Mucosa of descending colon (tissue), 3 donors: ENCODE measurements at regions not wholly inside any gene's neighbourhood (a gene's known extent, or its start where the extent isn't known, plus 50 kb on each side); places are given as distances from the start of the nearest gene placed in this dataset.
"Not testable (repeated sequence)": the region's sequence is repeated elsewhere in the genome, so short reads cannot be mapped to it uniquely, and the experiment has no call there.

ENCODE experiments used
- ATAC-seq: fragments of 200-7000 bp; cut with Tn5 transposase; one replicate; pipeline ENCODE4 v1.9.1; 2020; ENCODE audit warnings: mild to moderate bottlenecking, moderate library complexity
- DNase-seq, 3 donors: peaks; one replicate each; pipeline ENCODE4 v3.0.0-alpha.2; 2020
- H3K36me3 ChIP-seq: fragments of 200-600 bp; one replicate; pipeline ENCODE4 v1.8.0; 2021; ENCODE audit warnings: low read depth, mild to moderate bottlenecking
- H3K4me1 ChIP-seq: fragments of 200-600 bp; one replicate; pipeline ENCODE4 v1.8.0; 2021; ENCODE audit warnings: low read depth, mild to moderate bottlenecking
- H3K4me3 ChIP-seq: fragments of 200-600 bp; one replicate; pipeline ENCODE4 v1.8.0; 2021; ENCODE audit warnings: mild to moderate bottlenecking
- H3K9me3 ChIP-seq: fragments of 200-600 bp; one replicate; pipeline ENCODE4 v1.8.0; 2021; ENCODE audit warnings: mild to moderate bottlenecking
- CTCF ChIP-seq: fragments of 200-600 bp; IDR thresholded peaks from one replicate; pipeline ENCODE4 v1.8.0; 2022; ENCODE audit warnings: antibody characterized with exemption, mild to moderate bottlenecking
- intact Hi-C, 2 donors: fragments of 100-400 bp; cut with DNase I in 1 of 2; cut with micrococcal nuclease in 1 of 2; formaldehyde crosslinking; loops; one replicate each; pipeline versions ENCODE4 v1.11.0 to v1.11.1; 2022; cut with DNase I, micrococcal nuclease
- donor health status: DM: no; HTN: no; CAD: no; lungs with moderate emphysema.
- donor health status: DM: no; HTN: no; CAD: no.
- donor health status: DM: no; HTN: yes; CAD: no.

GRCh38 chr7:79980376-79980775, 154.3 kb upstream of the GNAI1 start:
- TF ChIP-seq CTCF = no peak
- intact Hi-C loops = no loop called here
- Histone ChIP-seq H3K36me3 (no peaks in the 10 kb centered on the region), H3K4me3 (no peak overlapping the region), H3K4me1 (no peaks in the 10 kb centered on the region), H3K9me3 (no peaks in the 10 kb centered on the region)
- no peak for ATAC-seq
- no peak for DNase-seq

- Histone ChIP-seq H3K36me3 (no peaks in the 10 kb centered on the region), H3K4me3 (no peak overlapping the region), H3K9me3 (no peaks in the 10 kb centered on the region), H3K4me1 (no peaks in the 10 kb centered on the region)
- no peak for ATAC-seq
- intact Hi-C loops = no loop called here
- no peak for DNase-seq
- no peak for TF ChIP-seq CTCF
Observed at GRCh38 chr7:79979437-79979836, 155.2 kb upstream of the GNAI1 start.

GRCh38 chr7:79977481-79977880, 157.2 kb upstream of the GNAI1 start:
- Histone ChIP-seq H3K4me3 (no peak overlapping the region), H3K36me3 (no peaks in the 10 kb centered on the region), H3K9me3 (no peaks in the 10 kb centered on the region), H3K4me1 (no peaks in the 10 kb centered on the region)
- no peak for TF ChIP-seq CTCF
- intact Hi-C loops = no loop called here
- DNase-seq (no peak), ATAC-seq (no peak)

- intact Hi-C loops, DNase-seq, ATAC-seq, H3K4me1 ChIP-seq, H3K36me3 ChIP-seq, H3K9me3 ChIP-seq, H3K4me3 ChIP-seq: not testable (repeated sequence)
Observed at GRCh38 chr7:79976711-79977020, 158.0 kb upstream of the GNAI1 start.

GRCh38 chr7:79975986-79976710, 158.5 kb upstream of the GNAI1 start:
- H3K36me3 ChIP-seq, H3K4me1 ChIP-seq, DNase-seq, H3K4me3 ChIP-seq, H3K9me3 ChIP-seq, ATAC-seq, intact Hi-C loops: not testable (repeated sequence)

- no peak for DNase-seq
- intact Hi-C loops = no loop called here
- TF ChIP-seq CTCF = no peak
- H3K36me3 ChIP-seq = no peaks in the 10 kb centered on the region
- no peak overlapping the region for H3K4me3 ChIP-seq
- no peak for ATAC-seq
- H3K4me1 ChIP-seq = no peaks in the 10 kb centered on the region
- H3K9me3 ChIP-seq = no peaks in the 10 kb centered on the region
Observed at GRCh38 chr7:79973455-79973854, 161.2 kb upstream of the GNAI1 start.

GRCh38 chr7:79971058-79971457, 163.6 kb upstream of the GNAI1 start:
- Histone ChIP-seq H3K4me3 (no peak overlapping the region), H3K4me1 (no peaks in the 10 kb centered on the region), H3K36me3 (no peaks in the 10 kb centered on the region), H3K9me3 (no peaks in the 10 kb centered on the region)
- ATAC-seq (no peak), DNase-seq (no peak)
- no peak for TF ChIP-seq CTCF
- intact Hi-C loops = no loop called here
